Fibroblast of lung (primary cell): ENCODE measurements at regions not wholly inside any gene's neighbourhood (a gene's known extent, or its start where the extent isn't known, plus 50 kb on each side); places are given as distances from the start of the nearest gene placed in this dataset.

Experiments used
- DNase-seq, 2 donors: peaks; one replicate each; pipeline versions ENCODE4 v3.0.0 to v3.0.0-alpha.2; 2010; ENCODE audit warnings: low read depth in 2 of 2
- H2AFZ ChIP-seq: 2 replicates; pipeline ENCODE4 v1.5.1; 2012; ENCODE audit warnings: low read length, control low read depth, inconsistent platforms
- H3K27ac ChIP-seq: 2 replicates; pipeline ENCODE4 v1.5.1; 2011; ENCODE audit warnings: low read length, control low read depth; ENCODE audit not compliant: insufficient read depth
- H3K27me3 ChIP-seq: 2 replicates; pipeline ENCODE4 v1.5.1; 2011; ENCODE audit warnings: mild to moderate bottlenecking, low read length; ENCODE audit not compliant: control insufficient read depth, insufficient read depth
- H3K36me3 ChIP-seq: 2 replicates; pipeline ENCODE4 v1.5.1; 2011; ENCODE audit warnings: low read length; ENCODE audit not compliant: control insufficient read depth, insufficient read depth
- H3K4me1 ChIP-seq: 2 replicates; pipeline ENCODE4 v1.5.1; 2011; ENCODE audit warnings: low read length; ENCODE audit not compliant: control insufficient read depth, insufficient read depth; ENCODE audit errors: extremely low read depth
- H3K4me2 ChIP-seq: 2 replicates; pipeline ENCODE4 v1.5.1; 2011; ENCODE audit warnings: low read length, control low read depth; ENCODE audit not compliant: insufficient read depth; ENCODE audit errors: extremely low read depth
- H3K4me3 ChIP-seq, 4 experiments: fragments of 200-600 bp in 1 of 4; sonication (generic) in 1 of 4; replicated peaks in 1 of 4; 2 replicates each; pipeline ENCODE4 v1.5.1; 2011 to 2016; ENCODE audit warnings: low read length in 4 of 4, low read depth in 3 of 4, mild to moderate bottlenecking in 3 of 4, control low read depth in 2 of 4, inconsistent platforms in 1 of 4, mixed read lengths in 1 of 4; ENCODE audit not compliant: insufficient read depth in 1 of 4; ENCODE audit errors: control extremely low read depth in 1 of 4
- H3K79me2 ChIP-seq: 2 replicates; pipeline ENCODE4 v1.5.1; 2012; ENCODE audit warnings: mild to moderate bottlenecking, low read length, inconsistent platforms; ENCODE audit not compliant: control insufficient read depth, insufficient read depth
- H3K9ac ChIP-seq: 2 replicates; pipeline ENCODE4 v1.5.1; 2011; ENCODE audit warnings: mild to moderate bottlenecking, low read length, control low read depth; ENCODE audit not compliant: insufficient read depth
- H3K9me3 ChIP-seq: 2 replicates; pipeline ENCODE4 v1.5.1; 2012; ENCODE audit warnings: low read depth, low read length; ENCODE audit not compliant: control insufficient read depth, insufficient read depth
- H4K20me1 ChIP-seq: 2 replicates; pipeline ENCODE4 v1.5.1; 2011; ENCODE audit warnings: low read length; ENCODE audit not compliant: control insufficient read depth, insufficient read depth; ENCODE audit errors: extremely low read depth
- EZH2 ChIP-seq: IDR thresholded peaks from 2 replicates; pipeline ENCODE4 v1.5.1; 2012; ENCODE audit warnings: low read length, control low read depth, mild to moderate bottlenecking; ENCODE audit errors: missing control alignments
- TF ChIP-seq, protein P1 (sequence below), 2 donors: IDR thresholded peaks in 1 of 2; conservative IDR thresholded peaks in 1 of 2; 1 replicate in 1 of 2; 2 replicates in 1 of 2; pipeline ENCODE4 v1.5.1; 2011 to 2012; ENCODE audit warnings: low read length in 2 of 2, control low read depth in 1 of 2, inconsistent platforms in 1 of 2, low read depth in 1 of 2, mild to moderate bottlenecking in 1 of 2

DNA sequence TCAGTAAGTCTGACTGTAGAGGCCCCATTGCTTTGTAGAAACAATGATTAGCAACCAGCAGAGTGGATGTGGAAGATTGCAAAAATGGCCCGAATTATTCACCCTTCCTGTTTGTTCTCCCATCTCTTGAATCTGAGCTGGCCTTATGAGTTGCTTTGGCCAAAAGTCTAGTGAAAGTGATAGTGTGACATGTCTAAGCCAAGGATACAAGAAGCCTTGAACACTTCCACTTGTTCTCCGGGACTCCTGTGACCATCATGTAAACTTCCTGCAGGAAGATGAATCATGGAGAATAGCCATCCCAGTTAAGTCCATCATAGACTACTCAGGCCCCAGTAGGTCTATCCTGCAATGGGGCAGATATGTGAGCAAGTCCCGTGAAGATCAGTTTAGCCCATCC, 252.0 kb upstream of the JAG1 start:
- no peak for DNase-seq

DNA sequence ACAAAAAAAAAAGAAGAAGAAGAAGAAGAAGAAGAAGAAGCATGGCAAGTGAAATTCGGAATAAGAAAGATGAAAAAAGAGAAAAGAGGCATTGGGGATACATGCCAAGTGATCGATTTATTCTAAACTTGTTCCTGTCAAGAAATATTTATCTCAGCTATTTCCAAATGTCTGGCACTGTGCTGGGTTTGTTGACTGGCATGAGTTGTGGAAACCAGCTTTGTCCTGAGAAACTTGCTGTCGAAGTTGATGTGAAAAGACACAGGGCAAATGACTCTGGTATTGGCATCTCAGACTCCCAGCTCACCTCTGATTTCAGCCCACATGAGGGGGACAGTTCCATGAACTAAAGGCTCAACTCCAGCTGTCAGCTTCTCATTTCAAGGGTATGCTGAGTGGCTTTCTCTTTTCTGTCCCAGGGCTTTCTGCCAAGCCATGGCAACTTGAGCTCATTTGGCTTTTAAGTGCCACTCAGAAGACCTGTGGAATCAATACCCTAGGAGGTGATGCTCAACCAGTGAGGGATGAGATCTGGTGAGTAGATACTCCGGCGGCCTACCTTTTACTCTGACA, 253.3 kb upstream of the JAG1 start:
- TF ChIP-seq EZH2: no peak
- TF ChIP-seq, protein P1, sequence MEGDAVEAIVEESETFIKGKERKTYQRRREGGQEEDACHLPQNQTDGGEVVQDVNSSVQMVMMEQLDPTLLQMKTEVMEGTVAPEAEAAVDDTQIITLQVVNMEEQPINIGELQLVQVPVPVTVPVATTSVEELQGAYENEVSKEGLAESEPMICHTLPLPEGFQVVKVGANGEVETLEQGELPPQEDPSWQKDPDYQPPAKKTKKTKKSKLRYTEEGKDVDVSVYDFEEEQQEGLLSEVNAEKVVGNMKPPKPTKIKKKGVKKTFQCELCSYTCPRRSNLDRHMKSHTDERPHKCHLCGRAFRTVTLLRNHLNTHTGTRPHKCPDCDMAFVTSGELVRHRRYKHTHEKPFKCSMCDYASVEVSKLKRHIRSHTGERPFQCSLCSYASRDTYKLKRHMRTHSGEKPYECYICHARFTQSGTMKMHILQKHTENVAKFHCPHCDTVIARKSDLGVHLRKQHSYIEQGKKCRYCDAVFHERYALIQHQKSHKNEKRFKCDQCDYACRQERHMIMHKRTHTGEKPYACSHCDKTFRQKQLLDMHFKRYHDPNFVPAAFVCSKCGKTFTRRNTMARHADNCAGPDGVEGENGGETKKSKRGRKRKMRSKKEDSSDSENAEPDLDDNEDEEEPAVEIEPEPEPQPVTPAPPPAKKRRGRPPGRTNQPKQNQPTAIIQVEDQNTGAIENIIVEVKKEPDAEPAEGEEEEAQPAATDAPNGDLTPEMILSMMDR (conservative IDR thresholded peaks at IDR 0.05 in 1 of 2, IDR thresholded peaks at IDR 0.05 in 1 of 2; ENCODE audit: low read depth in 1 of 2, low read length in 2 of 2): no peak
- Histone ChIP-seq H3K27ac (no peak overlapping the region), H2AFZ (no peak overlapping the region), H3K27me3 (no peaks in the 10 kb centered on the region), H3K36me3 (no peaks in the 10 kb centered on the region), H3K9me3 (no peaks in the 10 kb centered on the region), H4K20me1 (no peaks in the 10 kb centered on the region), H3K79me2 (no peaks in the 10 kb centered on the region), H3K9ac (no peak overlapping the region), H3K4me1 (peaks cover 20% of the 10 kb centered on the region), H3K4me2 (no peak overlapping the region), H3K4me3 (no peak overlapping the region)
- DNase-seq: no peak

More for the DNA sequence above, 252.0 kb upstream of the JAG1 start:
- Histone ChIP-seq H3K4me3 (no peak overlapping the region), H4K20me1 (no peaks in the 10 kb centered on the region), H3K27me3 (no peaks in the 10 kb centered on the region), H3K9ac (no peak overlapping the region), H3K27ac (no peak overlapping the region), H3K36me3 (no peaks in the 10 kb centered on the region), H2AFZ (no peak overlapping the region), H3K79me2 (no peaks in the 10 kb centered on the region), H3K9me3 (no peaks in the 10 kb centered on the region), H3K4me2 (no peak overlapping the region), H3K4me1 (peaks cover 23% of the 10 kb centered on the region)
- TF ChIP-seq, protein P1 (conservative IDR thresholded peaks at IDR 0.05 in 1 of 2, IDR thresholded peaks at IDR 0.05 in 1 of 2; ENCODE audit: low read depth in 1 of 2, low read length in 2 of 2): no peak
- no peak for TF ChIP-seq EZH2

DNA sequence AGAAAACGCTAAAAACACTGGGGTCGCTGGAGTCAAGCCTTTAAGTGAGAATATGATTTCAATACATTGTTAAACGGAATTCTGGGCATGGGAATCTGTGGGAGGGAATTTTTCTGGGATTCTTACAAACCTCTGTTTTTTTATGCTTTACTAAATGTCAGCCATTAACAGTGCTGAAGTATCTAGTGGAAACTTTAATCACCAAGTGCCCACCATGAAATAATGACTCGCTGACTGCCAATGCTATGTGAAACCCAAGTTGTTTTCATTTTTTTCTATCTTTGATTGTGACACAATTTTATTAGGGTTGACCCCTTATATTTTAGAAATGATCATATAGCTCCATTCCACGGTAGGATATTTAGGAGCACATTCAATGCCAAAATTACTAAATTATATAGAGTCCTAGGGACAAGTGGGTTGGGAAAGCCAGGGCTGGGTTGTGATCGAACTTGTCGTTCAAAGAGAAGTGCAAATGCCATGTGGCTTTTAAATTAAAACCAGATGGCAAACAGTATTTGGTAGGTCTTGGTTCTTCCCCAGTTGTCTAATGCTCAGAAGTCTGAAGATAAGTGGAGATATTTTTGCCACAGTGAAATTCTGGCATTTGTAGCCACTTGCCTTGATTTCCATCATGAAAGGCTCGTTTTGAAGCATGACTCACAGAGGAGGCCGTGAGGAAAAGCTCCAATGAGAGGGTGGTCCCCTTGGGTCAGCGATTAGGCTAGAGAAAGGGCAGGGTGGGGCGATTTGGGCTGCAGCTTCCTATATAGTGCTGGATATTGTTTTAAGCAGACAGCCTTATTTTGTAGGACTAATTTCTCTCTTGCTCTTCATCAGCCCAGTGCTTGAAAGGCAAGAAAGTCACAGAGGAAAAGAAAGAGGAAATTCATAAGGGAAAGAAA, 254.4 kb upstream of the JAG1 start:
- Histone ChIP-seq H2AFZ (no peak overlapping the region), H3K4me3 (no peak overlapping the region), H3K9me3 (no peaks in the 10 kb centered on the region), H3K36me3 (no peaks in the 10 kb centered on the region), H3K4me2 (no peak overlapping the region), H3K9ac (no peak overlapping the region), H3K4me1 (peaks cover 16% of the 10 kb centered on the region), H3K79me2 (no peaks in the 10 kb centered on the region), H4K20me1 (no peaks in the 10 kb centered on the region), H3K27ac (no peak overlapping the region), H3K27me3 (no peaks in the 10 kb centered on the region)
- no peak for TF ChIP-seq EZH2
- TF ChIP-seq, protein P1 (conservative IDR thresholded peaks at IDR 0.05 in 1 of 2, IDR thresholded peaks at IDR 0.05 in 1 of 2; ENCODE audit: low read depth in 1 of 2, low read length in 2 of 2): no peak
- peak in 1 of 2 donors; percentile 66 for DNase-seq
